ENCODE measurements at regions not wholly inside any gene's neighbourhood (a gene's known extent, or its start where the extent isn't known, plus 50 kb on each side); places are given as distances from the start of the nearest gene placed in this dataset.

DNA sequence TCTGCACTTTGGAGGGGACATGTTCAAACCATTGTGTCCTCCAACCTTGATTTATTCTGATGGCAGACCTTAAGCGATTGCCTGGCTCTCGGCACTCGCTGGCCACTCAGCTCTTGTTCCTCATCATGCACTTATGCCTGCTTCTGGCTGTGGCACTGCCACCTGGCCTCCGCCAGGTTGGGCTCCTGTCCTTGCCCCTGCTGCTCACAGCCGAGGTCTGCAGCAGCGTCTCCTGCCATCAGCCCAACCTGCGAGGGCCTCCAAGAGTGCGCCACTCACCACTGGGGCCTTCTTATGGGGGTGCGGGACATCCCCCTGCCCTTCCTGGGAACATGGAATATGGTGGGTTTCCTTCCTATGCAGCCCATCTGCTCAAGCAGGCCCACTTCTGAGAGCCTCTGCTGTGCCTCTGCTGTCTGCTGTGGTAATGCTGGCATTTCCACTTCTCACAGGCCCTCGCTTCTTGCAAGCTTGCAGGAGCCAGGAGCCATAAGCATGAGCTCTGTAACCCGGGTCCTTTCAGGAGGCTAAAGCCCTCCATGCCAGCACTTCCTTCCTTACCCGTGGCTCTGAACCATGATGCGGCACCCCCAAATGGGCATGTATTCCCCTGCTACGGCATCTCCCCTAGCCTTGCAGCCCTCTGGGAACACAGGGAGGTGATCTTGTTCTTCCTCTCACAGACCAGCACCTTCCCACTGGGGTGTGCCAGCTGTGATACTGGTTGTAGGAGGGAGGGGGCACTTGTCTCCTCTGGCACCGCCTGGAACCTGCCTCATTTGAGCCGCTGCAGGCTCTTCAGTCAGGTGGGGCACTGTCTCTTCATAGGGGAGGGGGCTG, 58.6 kb upstream of the HS6ST1 start:
- TF ChIP-seq, protein P1, sequence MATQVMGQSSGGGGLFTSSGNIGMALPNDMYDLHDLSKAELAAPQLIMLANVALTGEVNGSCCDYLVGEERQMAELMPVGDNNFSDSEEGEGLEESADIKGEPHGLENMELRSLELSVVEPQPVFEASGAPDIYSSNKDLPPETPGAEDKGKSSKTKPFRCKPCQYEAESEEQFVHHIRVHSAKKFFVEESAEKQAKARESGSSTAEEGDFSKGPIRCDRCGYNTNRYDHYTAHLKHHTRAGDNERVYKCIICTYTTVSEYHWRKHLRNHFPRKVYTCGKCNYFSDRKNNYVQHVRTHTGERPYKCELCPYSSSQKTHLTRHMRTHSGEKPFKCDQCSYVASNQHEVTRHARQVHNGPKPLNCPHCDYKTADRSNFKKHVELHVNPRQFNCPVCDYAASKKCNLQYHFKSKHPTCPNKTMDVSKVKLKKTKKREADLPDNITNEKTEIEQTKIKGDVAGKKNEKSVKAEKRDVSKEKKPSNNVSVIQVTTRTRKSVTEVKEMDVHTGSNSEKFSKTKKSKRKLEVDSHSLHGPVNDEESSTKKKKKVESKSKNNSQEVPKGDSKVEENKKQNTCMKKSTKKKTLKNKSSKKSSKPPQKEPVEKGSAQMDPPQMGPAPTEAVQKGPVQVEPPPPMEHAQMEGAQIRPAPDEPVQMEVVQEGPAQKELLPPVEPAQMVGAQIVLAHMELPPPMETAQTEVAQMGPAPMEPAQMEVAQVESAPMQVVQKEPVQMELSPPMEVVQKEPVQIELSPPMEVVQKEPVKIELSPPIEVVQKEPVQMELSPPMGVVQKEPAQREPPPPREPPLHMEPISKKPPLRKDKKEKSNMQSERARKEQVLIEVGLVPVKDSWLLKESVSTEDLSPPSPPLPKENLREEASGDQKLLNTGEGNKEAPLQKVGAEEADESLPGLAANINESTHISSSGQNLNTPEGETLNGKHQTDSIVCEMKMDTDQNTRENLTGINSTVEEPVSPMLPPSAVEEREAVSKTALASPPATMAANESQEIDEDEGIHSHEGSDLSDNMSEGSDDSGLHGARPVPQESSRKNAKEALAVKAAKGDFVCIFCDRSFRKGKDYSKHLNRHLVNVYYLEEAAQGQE (IDR thresholded peaks at IDR 0.05) = no peak
- TF ChIP-seq, protein P2, sequence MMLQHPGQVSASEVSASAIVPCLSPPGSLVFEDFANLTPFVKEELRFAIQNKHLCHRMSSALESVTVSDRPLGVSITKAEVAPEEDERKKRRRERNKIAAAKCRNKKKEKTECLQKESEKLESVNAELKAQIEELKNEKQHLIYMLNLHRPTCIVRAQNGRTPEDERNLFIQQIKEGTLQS (IDR thresholded peaks at IDR 0.05) = no peak
- no peak for TF ChIP-seq HNF4G (IDR thresholded peaks at IDR 0.05)
- no peak for TF ChIP-seq RAD21 (IDR thresholded peaks at IDR 0.05)
- no peak for TF ChIP-seq JUND (IDR thresholded peaks at IDR 0.05)
- no peak for TF ChIP-seq EGR1 (IDR thresholded peaks at IDR 0.05; ENCODE audit: low read depth in 2 of 2)
- TF ChIP-seq FOXA2 (IDR thresholded peaks at IDR 0.05) = no peak
- no peak for TF ChIP-seq RXRA (IDR thresholded peaks at IDR 0.05)
- no peak for TF ChIP-seq GABPA (IDR thresholded peaks at IDR 0.05 in 1 of 2, conservative IDR thresholded peaks at IDR 0.05 in 1 of 2)
- no peak for TF ChIP-seq FOXA1 (IDR thresholded peaks at IDR 0.05)
- TF ChIP-seq, protein P3, sequence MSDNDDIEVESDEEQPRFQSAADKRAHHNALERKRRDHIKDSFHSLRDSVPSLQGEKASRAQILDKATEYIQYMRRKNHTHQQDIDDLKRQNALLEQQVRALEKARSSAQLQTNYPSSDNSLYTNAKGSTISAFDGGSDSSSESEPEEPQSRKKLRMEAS (IDR thresholded peaks at IDR 0.05) = no peak
- TF ChIP-seq, protein P4, sequence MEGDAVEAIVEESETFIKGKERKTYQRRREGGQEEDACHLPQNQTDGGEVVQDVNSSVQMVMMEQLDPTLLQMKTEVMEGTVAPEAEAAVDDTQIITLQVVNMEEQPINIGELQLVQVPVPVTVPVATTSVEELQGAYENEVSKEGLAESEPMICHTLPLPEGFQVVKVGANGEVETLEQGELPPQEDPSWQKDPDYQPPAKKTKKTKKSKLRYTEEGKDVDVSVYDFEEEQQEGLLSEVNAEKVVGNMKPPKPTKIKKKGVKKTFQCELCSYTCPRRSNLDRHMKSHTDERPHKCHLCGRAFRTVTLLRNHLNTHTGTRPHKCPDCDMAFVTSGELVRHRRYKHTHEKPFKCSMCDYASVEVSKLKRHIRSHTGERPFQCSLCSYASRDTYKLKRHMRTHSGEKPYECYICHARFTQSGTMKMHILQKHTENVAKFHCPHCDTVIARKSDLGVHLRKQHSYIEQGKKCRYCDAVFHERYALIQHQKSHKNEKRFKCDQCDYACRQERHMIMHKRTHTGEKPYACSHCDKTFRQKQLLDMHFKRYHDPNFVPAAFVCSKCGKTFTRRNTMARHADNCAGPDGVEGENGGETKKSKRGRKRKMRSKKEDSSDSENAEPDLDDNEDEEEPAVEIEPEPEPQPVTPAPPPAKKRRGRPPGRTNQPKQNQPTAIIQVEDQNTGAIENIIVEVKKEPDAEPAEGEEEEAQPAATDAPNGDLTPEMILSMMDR (IDR thresholded peaks at IDR 0.05; ENCODE audit: low read depth, low read length, missing input control) = no peak
- no peak for TF ChIP-seq NR2F2 (IDR thresholded peaks at IDR 0.05)
- no peak for TF ChIP-seq SP1 (IDR thresholded peaks at IDR 0.05)
- TF ChIP-seq HNF4A (conservative IDR thresholded peaks at IDR 0.05) = no peak
- TF ChIP-seq TAF1 (conservative IDR thresholded peaks at IDR 0.05) = no peak
- TF ChIP-seq YY1 (IDR thresholded peaks at IDR 0.05) = no peak
- TF ChIP-seq, protein P5, sequence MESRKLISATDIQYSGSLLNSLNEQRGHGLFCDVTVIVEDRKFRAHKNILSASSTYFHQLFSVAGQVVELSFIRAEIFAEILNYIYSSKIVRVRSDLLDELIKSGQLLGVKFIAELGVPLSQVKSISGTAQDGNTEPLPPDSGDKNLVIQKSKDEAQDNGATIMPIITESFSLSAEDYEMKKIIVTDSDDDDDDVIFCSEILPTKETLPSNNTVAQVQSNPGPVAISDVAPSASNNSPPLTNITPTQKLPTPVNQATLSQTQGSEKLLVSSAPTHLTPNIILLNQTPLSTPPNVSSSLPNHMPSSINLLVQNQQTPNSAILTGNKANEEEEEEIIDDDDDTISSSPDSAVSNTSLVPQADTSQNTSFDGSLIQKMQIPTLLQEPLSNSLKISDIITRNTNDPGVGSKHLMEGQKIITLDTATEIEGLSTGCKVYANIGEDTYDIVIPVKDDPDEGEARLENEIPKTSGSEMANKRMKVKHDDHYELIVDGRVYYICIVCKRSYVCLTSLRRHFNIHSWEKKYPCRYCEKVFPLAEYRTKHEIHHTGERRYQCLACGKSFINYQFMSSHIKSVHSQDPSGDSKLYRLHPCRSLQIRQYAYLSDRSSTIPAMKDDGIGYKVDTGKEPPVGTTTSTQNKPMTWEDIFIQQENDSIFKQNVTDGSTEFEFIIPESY (IDR thresholded peaks at IDR 0.05) = no peak
- Histone ChIP-seq H3K9ac (ENCODE audit: low read depth in 1 of 2, low read length in 2 of 2) (no peak overlapping the region), H3K27ac (ENCODE audit: low read depth in 1 of 2, low read length in 2 of 2) (no peak overlapping the region), H3K4me1 (ENCODE audit: control insufficient read depth in 4 of 4, insufficient read depth in 4 of 4, low read length in 3 of 4) (no peaks in the 10 kb centered on the region), H3K9me3 (ENCODE audit: control insufficient read depth in 4 of 4, low read length in 3 of 4) (no peaks in the 10 kb centered on the region), H3K27me3 (ENCODE audit: control insufficient read depth in 4 of 4, insufficient read depth in 4 of 4, low read length in 3 of 4) (no peaks in the 10 kb centered on the region), H3K4me3 (ENCODE audit: low read depth in 1 of 3, low read length in 3 of 3) (no peak overlapping the region), H3K36me3 (ENCODE audit: control insufficient read depth in 4 of 4, insufficient read depth in 3 of 4, low read depth in 1 of 4, low read length in 3 of 4) (no peaks in the 10 kb centered on the region)
- no peak for DNase-seq (ENCODE audit: low spot score)
- 91% methylated on average over 16 of the region's 16 CpGs for WGBS

All from liver (tissue), 8 donors.